Activated CD4-positive, CD25-positive, alpha-beta regulatory T cell treated with anti-CD3 and anti-CD28 coated beads, Interleukin-2, amount 50 U/mL, for 24 hours (primary cell): ENCODE measurements at regions not wholly inside any gene's neighbourhood (a gene's known extent, or its start where the extent isn't known, plus 50 kb on each side); places are given as distances from the start of the nearest gene placed in this dataset.

Source experiments
- ATAC-seq, 2 donors: fragments of 150-1000 bp; cut with Tn5 transposase; one replicate each; pipeline ENCODE4 v1.10.0; 2021; ENCODE audit warnings: mild to moderate bottlenecking in 1 of 2, moderate library complexity in 1 of 2

DNA sequence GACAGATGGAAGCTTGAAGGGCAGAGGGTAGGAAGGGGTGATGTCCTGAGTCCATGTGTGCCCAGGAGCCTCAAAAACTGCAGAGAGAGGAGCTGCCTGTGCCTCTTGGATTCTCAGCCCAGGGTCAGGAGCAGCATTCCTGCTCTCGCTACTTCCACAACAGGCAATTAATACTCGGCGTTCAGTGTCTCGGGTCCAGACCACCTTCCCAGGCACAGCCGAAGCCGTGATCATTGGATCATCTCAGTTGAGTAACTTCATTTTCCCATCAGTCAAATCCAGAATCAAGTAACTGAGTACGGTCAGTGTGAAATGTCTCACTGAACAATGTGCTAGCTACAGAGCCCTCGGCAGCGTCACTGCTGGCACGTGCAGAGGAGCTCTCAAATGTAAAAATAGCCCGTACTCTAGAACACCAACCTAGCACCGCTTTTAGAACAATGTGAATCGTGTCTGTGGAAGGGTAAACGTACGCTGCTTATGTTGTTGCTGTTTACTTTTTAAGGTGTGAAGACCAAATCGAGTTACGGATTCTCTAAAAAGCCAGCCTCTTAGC is 63.5 kb upstream of the IRX4 start:
- no peak for ATAC-seq

DNA sequence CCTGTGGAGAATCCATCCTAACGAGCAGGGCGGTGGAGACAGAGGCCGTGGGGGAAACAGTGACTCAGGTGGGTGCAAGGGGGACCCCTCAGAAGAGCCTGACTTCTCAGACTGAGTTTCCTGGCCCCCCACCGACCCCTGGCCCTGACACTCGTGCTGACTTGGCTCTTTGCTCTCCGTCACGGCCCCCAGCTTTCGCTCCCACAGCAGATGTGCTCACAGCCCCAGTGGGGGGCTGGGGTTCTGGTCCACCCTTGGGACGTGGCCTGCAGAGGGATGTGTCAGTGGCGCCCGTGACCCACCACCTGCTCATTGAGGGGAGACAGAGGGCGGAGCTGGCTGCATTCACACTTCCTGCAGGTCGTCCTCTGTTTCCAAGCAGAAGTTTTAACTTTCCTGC is 62.9 kb upstream of the IRX4 start:
- ATAC-seq, result no peak

- no peak for ATAC-seq
Observed at GRCh38 chr5:1944408-1944807, 61.7 kb upstream of the IRX4 start.

DNA sequence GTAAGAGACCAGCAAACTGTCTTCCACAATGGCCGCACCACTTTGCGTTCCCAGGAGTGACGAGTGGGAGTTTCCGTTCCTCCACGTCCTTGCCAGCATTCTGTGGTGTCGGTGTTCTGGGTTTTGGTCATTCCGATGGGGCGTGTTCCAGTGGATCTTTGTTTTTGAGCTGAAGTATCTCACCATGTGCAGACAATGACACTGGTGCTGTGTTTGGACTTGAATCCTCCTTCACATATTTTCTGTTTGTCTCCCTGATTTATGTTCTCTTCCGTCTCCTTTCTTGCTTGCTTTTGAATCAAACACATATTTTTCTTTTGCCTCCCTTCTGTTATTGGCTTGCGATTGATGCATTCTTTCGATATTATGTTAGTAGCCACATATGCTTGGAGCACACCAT is 60.8 kb upstream of the IRX4 start:
- ATAC-seq, result no peak

DNA sequence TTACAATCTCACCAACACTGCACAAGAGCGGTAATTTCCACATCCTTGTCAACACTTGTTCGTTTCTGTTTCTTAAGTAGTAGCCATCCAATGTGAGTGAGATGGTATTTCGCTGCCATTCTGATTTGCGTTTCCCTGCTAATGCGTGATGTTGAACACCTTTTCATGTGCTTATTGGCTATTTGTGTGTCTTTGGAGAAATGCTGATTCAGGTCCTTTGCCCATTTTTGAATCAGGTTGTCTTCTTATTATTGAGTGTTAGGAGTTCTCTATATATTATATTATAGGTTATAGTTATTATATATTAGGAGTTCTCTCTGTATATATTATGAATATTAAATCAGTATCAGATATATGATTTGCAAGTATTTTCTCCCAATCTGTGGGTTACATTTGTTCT is 59.9 kb upstream of the IRX4 start:
- no peak for ATAC-seq

GRCh38 chr5:1942158-1942557 is 59.4 kb upstream of the IRX4 start:
- ATAC-seq, result no peak

DNA sequence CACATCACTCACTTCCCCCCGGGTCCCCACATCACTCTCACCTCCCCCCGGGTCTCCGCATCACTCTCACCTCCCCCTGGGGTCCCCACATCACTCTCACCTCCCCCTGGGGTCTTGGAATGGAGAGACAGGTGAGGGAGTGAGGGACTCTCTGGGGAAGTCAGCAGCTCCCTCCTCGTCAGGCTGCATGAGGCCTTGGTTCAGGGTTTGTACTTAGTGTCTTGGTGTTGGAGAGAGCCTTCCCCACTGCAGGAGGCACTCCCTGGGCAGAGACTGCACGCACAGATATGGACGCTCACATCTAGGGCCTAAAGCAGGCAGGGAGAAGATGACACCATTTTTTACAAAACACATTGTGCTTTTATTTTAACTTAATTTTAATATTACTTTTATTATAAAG is 56.5 kb upstream of the IRX4 start:
- no peak for ATAC-seq

- no peak for ATAC-seq
Observed at GRCh38 chr5:1938310-1939000, 55.7 kb upstream of the IRX4 start.

DNA sequence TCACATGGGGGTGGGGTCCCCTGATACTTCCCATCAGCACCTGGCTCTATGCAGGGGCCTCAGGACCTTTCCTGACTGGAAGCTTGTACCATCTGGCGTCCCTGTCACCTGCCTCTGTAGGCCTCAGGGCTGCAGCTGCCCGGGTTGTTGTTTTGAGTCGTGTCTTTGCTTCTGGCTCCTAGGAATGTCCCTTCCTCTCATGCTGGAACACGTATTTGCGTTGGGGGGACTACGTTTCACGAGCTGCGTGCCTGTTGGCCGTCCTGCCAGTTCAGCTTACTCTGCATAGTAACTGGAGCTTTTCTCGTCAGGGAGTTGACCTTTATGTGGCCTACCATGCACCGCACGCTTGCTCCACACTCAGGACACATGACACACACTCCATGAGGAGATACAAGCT is 54.9 kb upstream of the IRX4 start:
- no peak for ATAC-seq

- ATAC-seq, result no peak
Observed at GRCh38 chr5:1936901-1937300, 54.2 kb upstream of the IRX4 start.

- ATAC-seq, result no peak
Observed at GRCh38 chr5:1936413-1936812, 53.7 kb upstream of the IRX4 start.

GRCh38 chr5:1934801-1935429 is 52.2 kb upstream of the IRX4 start:
- no peak for ATAC-seq

- no peak for ATAC-seq
Observed at GRCh38 chr5:1934056-1934394, 51.3 kb upstream of the IRX4 start.

DNA sequence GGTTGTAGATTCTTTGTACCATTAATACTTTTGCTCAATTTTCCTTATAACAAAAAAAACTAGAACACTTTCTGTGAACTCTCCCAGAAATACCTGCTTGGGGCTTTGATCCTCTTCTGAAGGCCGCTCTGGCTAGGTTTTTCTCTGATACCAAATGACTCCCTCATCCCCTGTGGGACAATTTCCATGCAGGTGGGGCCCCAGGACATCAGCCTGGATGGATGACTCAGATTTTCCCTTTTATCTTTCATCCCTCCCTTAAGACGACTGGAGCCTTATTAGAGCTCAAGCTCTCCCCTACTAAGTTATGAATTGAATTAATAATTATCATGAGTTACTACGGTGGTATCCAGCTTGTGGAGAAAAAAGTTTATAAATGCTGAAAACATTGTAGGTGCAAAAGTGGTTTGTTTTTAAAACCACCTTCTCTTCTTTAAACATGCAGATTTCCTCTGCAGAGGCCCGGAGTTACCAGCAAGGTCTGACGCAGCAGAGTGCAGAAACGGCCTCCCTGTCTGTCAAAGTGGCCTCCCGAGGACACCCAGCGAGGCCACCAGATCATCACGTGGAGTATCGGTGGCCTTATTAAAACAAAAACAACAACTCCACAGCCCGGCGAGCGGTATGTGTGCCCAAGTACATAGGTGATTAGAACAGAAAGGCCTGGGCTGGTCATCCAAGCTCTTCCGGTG is 50.8 kb upstream of the IRX4 start:
- ATAC-seq, result no peak
